Muscle layer of duodenum (tissue), 2 donors: ENCODE measurements at regions not wholly inside any gene's neighbourhood (a gene's known extent, or its start where the extent isn't known, plus 50 kb on each side); places are given as distances from the start of the nearest gene placed in this dataset.

ENCODE experiments used
- H3K27ac ChIP-seq: one replicate; pipeline ENCODE4 v1.7.0; 2013; ENCODE audit warnings: mild to moderate bottlenecking, low read length
- H3K27me3 ChIP-seq: one replicate; pipeline ENCODE4 v1.7.0; 2013; ENCODE audit warnings: low read depth, mild to moderate bottlenecking, control low read depth, low read length
- H3K36me3 ChIP-seq, 2 donors: one replicate each; pipeline ENCODE4 v1.7.0; 2013; ENCODE audit warnings: low read length in 2 of 2, control low read depth in 1 of 2, mild to moderate bottlenecking in 1 of 2; ENCODE audit not compliant: insufficient read depth in 2 of 2, control insufficient read depth in 1 of 2
- H3K4me1 ChIP-seq, 2 donors: one replicate each; pipeline ENCODE4 v1.7.0; 2013; ENCODE audit warnings: low read length in 2 of 2, mild to moderate bottlenecking in 2 of 2, control low read depth in 1 of 2, moderate library complexity in 1 of 2; ENCODE audit not compliant: insufficient read depth in 2 of 2, control insufficient read depth in 1 of 2
- H3K4me3 ChIP-seq, 2 donors: one replicate each; pipeline ENCODE4 v1.7.0; 2013; ENCODE audit warnings: low read length in 2 of 2, low read depth in 1 of 2, mild to moderate bottlenecking in 1 of 2
- H3K9me3 ChIP-seq, 2 donors: one replicate each; pipeline ENCODE4 v1.7.0; 2013; ENCODE audit warnings: low read length in 2 of 2, control low read depth in 1 of 2, mild to moderate bottlenecking in 1 of 2; ENCODE audit not compliant: control insufficient read depth in 1 of 2
- donor health status: healthy.

DNA sequence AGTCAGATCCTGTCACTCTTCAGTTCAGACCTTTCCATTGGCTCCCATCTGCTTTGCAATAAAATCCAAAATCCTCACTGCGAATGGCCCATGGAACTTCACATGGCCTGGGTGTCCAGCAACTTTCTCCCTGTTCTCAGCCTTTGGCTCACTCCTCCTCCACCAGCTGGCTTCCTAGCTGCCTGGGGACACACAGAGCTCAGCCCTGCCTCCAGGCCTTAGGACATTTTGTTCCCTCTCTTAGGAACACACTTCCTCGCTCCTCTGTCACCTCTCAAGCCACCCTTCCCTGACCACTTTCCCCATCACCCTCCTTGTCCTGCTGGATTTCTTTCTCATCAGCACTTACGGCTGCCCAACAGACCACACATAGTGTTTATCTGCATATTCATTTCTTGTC is 419.6 kb downstream of the MED13L start:
- no peak overlapping the region for H3K27ac ChIP-seq
- peaks cover 0 to 3% of the 10 kb centered on the region in 2 donors for H3K4me1 ChIP-seq
- no peak overlapping the region for H3K4me3 ChIP-seq
- no peaks in the 10 kb centered on the region for H3K27me3 ChIP-seq
- H3K9me3 ChIP-seq = no peaks in the 10 kb centered on the region
- no peaks in the 10 kb centered on the region for H3K36me3 ChIP-seq

DNA sequence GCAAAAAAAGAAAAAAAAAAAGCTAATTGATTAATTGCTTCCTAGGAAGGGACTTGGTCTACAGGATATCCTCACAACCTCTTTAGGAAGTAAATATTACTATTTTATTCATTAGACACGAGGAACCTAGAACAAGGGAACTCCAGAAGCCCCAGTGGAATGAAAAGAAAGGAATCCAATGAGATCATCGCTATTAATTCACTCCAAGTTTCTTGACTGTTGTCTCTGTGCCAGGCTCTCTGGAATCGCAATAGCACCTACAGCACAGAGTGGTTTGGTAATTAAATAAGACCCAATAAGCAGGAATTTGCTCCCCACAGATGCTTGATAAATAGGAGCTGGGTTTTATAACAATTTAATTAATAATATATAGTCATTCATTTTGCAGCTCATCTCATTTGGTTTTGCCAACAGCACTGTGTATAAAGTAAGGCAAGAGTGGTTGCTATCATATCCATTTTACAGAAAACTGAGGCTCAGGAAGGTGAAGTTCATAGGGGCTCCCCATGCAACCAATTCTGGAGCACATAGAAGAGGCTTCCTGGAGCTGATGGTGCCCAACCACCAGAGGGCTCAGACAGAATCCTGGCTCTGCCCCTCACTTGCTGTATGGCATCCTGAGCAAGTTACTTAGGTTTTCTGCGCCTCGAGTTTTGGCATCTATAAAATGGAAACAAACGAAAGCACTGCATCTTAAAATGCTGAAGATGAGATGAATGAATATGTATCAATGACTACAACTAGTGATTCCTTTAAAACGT is 420.2 kb downstream of the MED13L start:
- Histone ChIP-seq H3K27me3 (no peaks in the 10 kb centered on the region), H3K36me3 (no peaks in the 10 kb centered on the region), H3K4me3 (no peak overlapping the region), H3K27ac (no peak overlapping the region), H3K4me1 (peaks cover 0 to 3% of the 10 kb centered on the region in 2 donors), H3K9me3 (no peaks in the 10 kb centered on the region)

DNA sequence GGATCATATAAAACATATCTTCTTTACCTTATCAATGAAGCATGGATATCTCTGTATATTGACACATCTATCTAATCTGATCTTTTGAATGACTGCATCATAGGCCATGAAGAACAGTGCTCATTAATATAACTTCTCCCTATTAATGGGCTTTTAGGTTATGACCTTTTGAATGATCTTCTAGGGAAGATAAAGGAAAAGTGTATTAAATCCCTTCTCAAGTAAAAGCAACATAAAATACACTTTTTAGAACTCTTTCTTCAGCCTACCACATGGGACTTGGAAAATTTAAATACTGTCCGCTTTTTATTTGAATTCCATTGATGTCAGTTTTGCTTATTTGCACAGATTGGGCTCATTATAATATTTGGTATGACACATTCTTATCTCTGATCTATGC is 425.4 kb downstream of the MED13L start:
- Histone ChIP-seq H3K4me1 (peaks cover 0 to 2% of the 10 kb centered on the region in 2 donors), H3K9me3 (peaks cover 0 to 8% of the 10 kb centered on the region in 2 donors), H3K27ac (no peak overlapping the region), H3K36me3 (no peaks in the 10 kb centered on the region), H3K27me3 (no peaks in the 10 kb centered on the region), H3K4me3 (no peak overlapping the region)

DNA sequence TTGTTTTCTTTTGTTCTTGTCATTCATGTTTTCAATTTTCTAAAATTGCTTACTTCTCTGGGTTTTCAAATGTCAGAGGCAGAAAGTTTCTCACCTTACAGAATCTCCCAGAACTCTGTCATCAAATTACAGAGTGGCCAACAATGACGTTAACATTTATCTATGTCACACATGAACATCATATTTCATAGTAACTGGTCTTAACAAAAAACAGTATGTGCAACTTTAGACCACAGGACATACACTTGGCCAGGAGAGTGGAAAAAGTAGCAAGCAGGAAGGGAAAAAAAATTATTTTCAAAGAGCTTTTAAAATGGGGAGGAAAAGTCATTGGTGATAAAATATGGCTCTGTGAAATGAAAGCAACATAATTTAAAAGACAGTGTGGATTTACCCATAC is 426.5 kb downstream of the MED13L start:
- peaks cover 0 to 8% of the 10 kb centered on the region in 2 donors for H3K9me3 ChIP-seq
- no peaks in the 10 kb centered on the region for H3K4me1 ChIP-seq
- no peaks in the 10 kb centered on the region for H3K36me3 ChIP-seq
- no peak overlapping the region for H3K4me3 ChIP-seq
- H3K27me3 ChIP-seq = no peaks in the 10 kb centered on the region
- H3K27ac ChIP-seq = no peak overlapping the region

DNA sequence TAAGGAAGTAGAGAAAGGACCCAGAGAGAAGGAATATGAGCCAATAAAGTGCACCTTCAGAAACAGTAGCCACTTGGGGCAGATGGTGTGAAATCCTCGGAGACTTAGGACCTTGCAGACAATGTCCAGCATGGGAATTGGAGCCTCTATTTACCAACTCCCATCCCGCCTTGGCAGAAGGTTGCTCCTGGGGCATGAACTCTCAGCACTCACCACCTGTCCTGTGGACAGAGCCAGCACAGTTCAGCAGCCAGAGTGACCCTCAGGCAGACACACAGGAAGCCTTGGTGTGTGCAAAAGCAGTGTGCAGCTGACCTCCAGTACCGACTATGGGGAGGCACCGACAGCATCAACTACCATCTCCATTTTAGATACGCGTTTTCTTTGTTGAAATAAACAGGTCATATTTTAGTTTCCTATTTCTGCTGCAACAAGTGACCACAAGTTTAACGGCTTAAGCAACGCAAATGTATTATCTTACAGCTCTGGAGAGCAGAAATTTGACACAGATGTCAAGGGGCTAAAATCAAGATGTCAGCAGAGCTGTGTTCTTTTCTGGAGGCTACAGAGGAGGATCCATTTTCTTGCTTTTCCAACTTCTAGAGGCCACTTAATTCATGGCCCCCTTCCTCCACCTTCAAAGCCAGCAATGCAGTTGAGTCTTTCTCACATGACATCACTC is 428.1 kb downstream of the MED13L start:
- Histone ChIP-seq H3K27ac (no peak overlapping the region), H3K9me3 (peaks cover 0 to 8% of the 10 kb centered on the region in 2 donors), H3K36me3 (no peaks in the 10 kb centered on the region), H3K27me3 (no peaks in the 10 kb centered on the region), H3K4me3 (no peak overlapping the region), H3K4me1 (no peaks in the 10 kb centered on the region)

DNA sequence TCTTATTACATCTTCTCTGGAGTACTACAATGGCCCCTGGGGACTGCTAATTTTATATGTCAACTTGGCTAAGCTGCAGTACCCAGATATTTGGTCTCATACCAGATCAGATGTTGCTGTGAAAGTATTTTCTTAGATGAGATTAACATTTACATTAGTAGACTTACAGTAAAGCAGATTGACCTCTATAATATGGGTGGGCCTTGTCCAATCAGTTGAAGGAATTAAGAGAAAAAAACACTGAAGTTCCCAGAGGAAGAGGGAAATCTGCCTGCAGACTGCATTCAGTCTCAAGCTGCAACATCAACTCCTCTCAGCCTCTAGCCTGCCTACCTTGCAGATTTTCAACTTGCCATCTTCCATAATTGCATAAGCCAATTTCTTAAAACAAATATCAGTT is 430.1 kb downstream of the MED13L start:
- Histone ChIP-seq H3K27ac (no peak overlapping the region), H3K4me3 (no peak overlapping the region), H3K36me3 (no peaks in the 10 kb centered on the region), H3K27me3 (no peaks in the 10 kb centered on the region), H3K9me3 (peaks cover 0 to 8% of the 10 kb centered on the region in 2 donors), H3K4me1 (no peaks in the 10 kb centered on the region)

DNA sequence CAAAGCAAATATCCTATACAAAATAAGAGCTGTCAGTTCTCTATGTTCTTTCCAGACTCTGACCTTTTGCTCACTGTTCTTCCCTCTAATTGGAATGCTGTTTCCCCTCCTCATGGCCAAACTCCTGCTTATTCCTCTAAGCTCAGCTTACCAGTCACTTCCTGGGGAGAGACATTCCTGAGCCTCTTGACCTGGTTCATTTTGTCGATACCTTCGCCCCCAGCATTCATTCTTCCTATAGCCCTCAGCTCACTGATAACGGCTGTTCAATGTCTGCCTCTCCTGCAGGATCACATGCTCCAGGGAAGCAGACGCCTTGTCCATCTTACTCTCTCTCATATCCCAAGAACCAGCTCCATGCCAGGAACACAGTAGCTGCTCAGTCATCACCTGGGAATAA is 431.0 kb downstream of the MED13L start:
- Histone ChIP-seq H3K4me1 (no peaks in the 10 kb centered on the region), H3K27me3 (no peaks in the 10 kb centered on the region), H3K4me3 (no peak overlapping the region), H3K27ac (no peak overlapping the region), H3K9me3 (peaks cover 0 to 8% of the 10 kb centered on the region in 2 donors), H3K36me3 (no peaks in the 10 kb centered on the region)

DNA sequence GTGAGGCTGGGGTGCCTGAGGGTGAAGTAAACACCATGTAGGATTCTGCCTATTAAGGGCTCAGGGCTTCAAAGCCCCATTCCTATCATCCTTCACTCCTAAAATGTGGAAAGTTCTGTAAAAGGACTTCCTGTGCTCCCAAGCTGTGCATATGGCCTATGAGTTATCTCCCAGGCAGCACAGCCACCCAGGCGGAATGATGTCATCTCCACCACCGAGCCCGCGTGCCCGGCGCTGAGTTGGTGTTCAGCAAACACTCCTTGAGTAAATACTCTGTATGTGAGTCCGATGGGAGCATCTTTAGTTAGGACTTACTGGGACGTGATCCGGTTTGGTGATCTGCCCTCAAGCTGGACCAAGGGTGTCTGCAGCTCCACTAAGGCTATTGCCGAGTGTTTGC is 437.3 kb downstream of the MED13L start:
- Histone ChIP-seq H3K4me3 (no peak overlapping the region), H3K4me1 (no peaks in the 10 kb centered on the region), H3K27ac (no peak overlapping the region), H3K9me3 (no peaks in the 10 kb centered on the region), H3K27me3 (no peaks in the 10 kb centered on the region), H3K36me3 (no peaks in the 10 kb centered on the region)

DNA sequence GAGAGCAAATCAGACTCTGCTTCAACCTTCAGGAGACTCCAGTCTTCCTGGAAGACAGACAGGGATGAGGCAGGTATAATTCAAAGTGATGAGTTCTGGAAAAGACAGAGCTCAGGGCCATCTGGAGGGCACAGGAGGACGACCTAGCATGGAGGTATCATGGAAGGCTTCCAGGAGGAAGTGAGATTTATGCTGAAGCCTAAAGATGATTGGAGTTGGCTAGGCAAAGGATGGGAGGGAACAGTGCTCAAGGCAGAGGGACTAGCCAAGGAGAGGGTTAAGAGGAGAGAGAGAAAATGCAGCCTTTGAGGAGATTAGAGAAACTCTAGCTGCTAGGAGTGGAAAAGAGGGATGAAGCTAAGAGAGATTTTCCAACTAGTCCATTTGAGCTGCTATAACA is 438.5 kb downstream of the MED13L start:
- Histone ChIP-seq H3K4me1 (no peaks in the 10 kb centered on the region), H3K27ac (no peak overlapping the region), H3K36me3 (no peaks in the 10 kb centered on the region), H3K4me3 (no peak overlapping the region), H3K27me3 (no peaks in the 10 kb centered on the region), H3K9me3 (no peaks in the 10 kb centered on the region)

DNA sequence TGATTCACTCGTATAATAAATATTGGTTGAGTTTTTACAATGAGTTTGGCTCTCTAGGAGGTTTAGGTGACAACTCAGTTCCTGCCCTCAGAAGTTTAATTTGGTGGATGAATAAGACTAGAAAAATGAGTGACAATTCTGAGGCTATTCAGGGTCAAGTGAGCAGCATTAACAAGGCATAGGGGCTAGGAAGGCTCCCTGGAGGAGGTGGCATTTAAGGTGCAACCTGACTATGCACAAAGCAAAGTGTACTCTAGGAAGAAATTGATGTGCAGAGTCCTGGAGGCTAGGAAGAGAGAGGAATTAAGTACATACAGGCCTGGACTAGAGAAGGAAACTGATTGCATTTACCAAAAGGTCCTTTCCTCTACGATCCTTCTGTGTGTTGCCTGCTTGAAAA is 440.3 kb downstream of the MED13L start:
- Histone ChIP-seq H3K9me3 (no peaks in the 10 kb centered on the region), H3K36me3 (no peaks in the 10 kb centered on the region), H3K4me3 (no peak overlapping the region), H3K27me3 (no peaks in the 10 kb centered on the region), H3K4me1 (no peaks in the 10 kb centered on the region), H3K27ac (no peak overlapping the region)

DNA sequence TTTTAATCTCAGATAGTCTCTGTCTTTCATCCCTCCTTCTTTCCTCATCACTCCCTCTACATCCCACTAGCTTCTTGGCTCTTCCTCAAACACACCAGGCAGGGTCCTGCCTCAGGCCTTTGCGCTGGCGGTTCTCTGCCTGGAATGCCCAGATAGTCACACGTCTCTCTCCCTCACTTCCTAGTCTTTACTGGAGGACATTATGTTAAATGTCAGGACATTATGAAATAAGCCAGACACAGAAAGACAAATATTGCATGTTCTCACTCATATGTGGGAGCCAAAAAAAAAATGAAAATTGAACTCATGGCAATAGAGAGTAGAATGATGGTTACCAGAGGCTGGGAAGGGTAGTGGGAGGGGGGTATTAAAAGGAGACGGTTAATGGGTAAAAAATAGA is 442.0 kb downstream of the MED13L start:
- no peak overlapping the region for H3K27ac ChIP-seq
- H3K36me3 ChIP-seq = no peaks in the 10 kb centered on the region
- no peaks in the 10 kb centered on the region for H3K9me3 ChIP-seq
- H3K4me3 ChIP-seq = no peak overlapping the region
- no peaks in the 10 kb centered on the region for H3K4me1 ChIP-seq
- H3K27me3 ChIP-seq = no peaks in the 10 kb centered on the region

DNA sequence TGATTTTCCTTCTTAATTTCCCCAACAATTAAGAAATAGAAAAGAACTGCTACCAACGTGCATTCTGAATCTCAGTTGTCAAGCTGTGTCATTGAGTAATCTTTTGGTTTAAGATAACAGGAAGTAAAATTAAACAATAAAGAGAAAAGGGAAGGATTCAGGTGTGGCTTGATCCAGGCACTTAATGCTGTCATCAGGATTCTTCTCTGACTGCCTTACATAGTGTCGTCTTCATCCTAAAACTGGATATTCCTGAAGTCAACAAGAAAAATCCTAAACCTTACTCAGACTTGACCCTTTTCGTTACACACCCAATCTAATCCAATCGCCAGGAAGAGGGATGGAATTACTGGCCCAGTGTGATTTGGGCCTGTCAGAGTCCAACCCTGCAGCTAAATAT is 443.8 kb downstream of the MED13L start:
- Histone ChIP-seq H3K9me3 (no peaks in the 10 kb centered on the region), H3K36me3 (no peaks in the 10 kb centered on the region), H3K27ac (no peak overlapping the region), H3K27me3 (no peaks in the 10 kb centered on the region), H3K4me3 (no peak overlapping the region), H3K4me1 (no peaks in the 10 kb centered on the region)
